ENCODE measurements at regions not wholly inside any gene's neighbourhood (a gene's known extent, or its start where the extent isn't known, plus 50 kb on each side); places are given as distances from the start of the nearest gene placed in this dataset.

- no peak for TF ChIP-seq EZH2 (IDR thresholded peaks at IDR 0.05; ENCODE audit: low read depth)
- no peak for TF ChIP-seq CTCF (conservative IDR thresholded peaks at IDR 0.05)
Measured at GRCh38 chr1:157196245-157196543, 58.0 kb upstream of the ETV3 start.

Measured in PC-9 (cell line).